GM12864 (cell line): ENCODE measurements at regions not wholly inside any gene's neighbourhood (a gene's known extent, or its start where the extent isn't known, plus 50 kb on each side); places are given as distances from the start of the nearest gene placed in this dataset.
A peak's percentile ranks its signal among the peaks of the same experiment; 100 is the strongest.
"Not testable (repeated sequence)": the region's sequence is repeated elsewhere in the genome, so short reads cannot be mapped to it uniquely, and the experiment has no call there.

ENCODE experiments used
- DNase-seq: peaks from one replicate; pipeline ENCODE4 v3.0.0-alpha.2; 2011; ENCODE audit warnings: low read depth
- H3K4me3 ChIP-seq: 2 replicates; pipeline ENCODE4 v1.5.1; 2011; ENCODE audit warnings: mild to moderate bottlenecking, low read depth, low read length, control low read depth
- CTCF ChIP-seq: IDR thresholded peaks from 2 replicates; pipeline ENCODE4 v1.5.1; 2011; ENCODE audit warnings: low read depth, mild to moderate bottlenecking, moderate library complexity, low read length, control low read depth, inconsistent platforms; ENCODE audit errors: missing control alignments

DNA sequence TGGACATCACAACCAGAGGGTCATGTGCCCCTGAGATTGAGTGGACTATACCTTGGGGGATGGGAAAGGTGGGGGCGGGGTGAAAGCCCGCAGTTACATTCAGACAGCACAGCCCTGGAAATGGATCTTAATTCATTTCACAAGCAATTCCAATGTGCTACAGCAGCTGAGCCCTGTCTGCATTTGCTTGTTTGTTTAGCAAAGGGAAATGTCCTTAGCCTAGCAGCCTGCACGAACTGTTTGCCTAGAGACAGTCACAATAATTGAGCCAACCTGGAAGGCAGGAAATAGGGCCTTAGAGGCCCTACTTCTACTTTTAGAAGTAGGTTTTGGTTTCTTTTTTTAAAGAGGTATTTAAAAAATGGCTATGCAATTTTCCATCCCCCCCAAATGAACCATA, 177.3 kb upstream of the KL start:
- no peak for TF ChIP-seq CTCF
- peak; percentile 65 for DNase-seq

GRCh38 chr13:32840113-32840512, 176.1 kb upstream of the KL start:
- H3K4me3 ChIP-seq, result no peak overlapping the region
- DNase-seq, result no peak
- TF ChIP-seq CTCF, result no peak

More for the DNA sequence above, 177.3 kb upstream of the KL start:
- H3K4me3 ChIP-seq, result no peak overlapping the region

DNA sequence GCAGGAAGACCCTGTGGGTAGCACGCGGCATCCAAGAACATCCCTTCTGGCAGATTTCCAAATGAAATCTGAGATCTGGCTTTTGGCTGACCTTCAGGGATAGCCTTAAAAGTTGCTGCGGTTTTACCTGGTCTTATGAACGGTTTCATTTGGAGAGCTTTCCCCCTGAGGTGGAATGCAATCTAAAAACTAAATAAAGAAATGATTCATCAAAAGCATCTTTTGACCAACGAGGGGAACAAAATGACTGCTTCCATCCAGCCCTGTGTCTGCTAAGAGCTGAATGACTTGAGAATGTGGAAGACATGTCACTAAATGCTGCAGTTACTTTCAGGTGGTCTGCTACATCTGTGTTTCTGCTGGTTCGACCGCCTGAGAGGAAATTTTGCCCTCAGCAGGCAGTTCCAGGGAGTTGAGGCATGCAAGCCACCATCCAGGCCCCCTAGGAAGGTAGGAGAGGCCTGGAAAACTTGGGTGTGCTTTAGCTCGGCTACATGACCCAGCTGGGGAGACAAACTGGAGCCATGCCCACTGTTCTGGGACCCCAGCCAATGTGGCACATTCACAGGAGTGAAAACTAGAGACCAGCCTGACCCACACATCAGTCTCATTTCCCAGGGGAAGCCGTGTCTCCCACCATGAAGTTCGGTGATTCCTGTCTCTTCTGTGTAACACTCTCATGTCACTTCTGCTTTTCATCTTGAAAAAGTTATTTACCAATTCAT, 175.1 kb upstream of the KL start:
- TF ChIP-seq CTCF, result no peak
- H3K4me3 ChIP-seq, result no peak overlapping the region
- DNase-seq, result peak; percentile 52

GRCh38 chr13:32845952-32846950, 170.0 kb upstream of the KL start:
- no peak overlapping the region for H3K4me3 ChIP-seq
- no peak for TF ChIP-seq CTCF
- DNase-seq, result no peak

GRCh38 chr13:32847976-32848375, 168.2 kb upstream of the KL start:
- H3K4me3 ChIP-seq, DNase-seq: not testable (repeated sequence)

- no peak overlapping the region for H3K4me3 ChIP-seq
- no peak for DNase-seq
- TF ChIP-seq CTCF, result no peak
Measured at GRCh38 chr13:32849369-32849768, 166.9 kb upstream of the KL start.

DNA sequence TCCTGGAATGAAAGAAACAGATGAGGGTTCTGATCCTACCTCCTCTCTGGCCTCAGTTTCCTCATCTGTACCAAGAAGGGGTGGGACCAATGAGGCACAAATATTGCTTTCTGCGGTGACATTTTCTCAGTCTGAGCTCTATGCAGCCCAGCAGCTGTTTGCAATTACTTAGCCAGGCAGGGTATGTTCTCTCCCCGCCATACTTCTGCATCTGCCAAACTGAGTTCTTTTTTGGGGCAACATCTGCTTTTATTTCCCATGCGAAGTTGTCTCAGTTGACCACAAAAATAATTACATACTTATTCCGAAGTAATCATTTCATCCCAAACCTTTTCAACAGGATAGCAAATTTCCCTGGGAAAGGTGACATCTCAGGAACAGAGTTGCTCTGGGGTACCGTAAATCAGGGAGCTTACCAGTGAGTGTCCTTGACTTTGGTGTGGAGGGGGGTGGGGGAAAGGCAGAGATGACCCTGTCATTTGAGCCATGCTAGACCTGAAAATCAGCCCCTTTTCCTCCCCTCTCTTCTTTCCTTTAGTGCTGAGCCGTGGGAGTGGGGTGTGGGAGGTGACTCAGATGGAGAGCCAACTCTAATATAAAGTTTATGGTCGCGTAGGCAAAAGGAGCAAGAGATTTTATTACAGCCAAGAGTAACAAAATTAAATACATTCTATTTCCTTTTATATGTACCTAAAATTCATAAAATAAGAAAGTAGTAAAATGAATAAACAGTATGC, 165.7 kb upstream of the KL start:
- H3K4me3 ChIP-seq, result no peak overlapping the region
- TF ChIP-seq CTCF, result no peak
- DNase-seq, result no peak
